ENCODE measurements at regions not wholly inside any gene's neighbourhood (a gene's known extent, or its start where the extent isn't known, plus 50 kb on each side); places are given as distances from the start of the nearest gene placed in this dataset.

GRCh38 chr13:46992383-46992952 is 95.6 kb upstream of the HTR2A start:
- DNase-seq (no peak), ATAC-seq (no peak)
- intact Hi-C loops (cut with DNase I), result no loop called here
- H3K4me3 ChIP-seq, result no peak overlapping the region
- peaks cover 0 to 7% (median 0%) of the 10 kb centered on the region in 9 donors for H3K27me3 ChIP-seq
- H3K9me3 ChIP-seq, result no peaks in the 10 kb centered on the region
- no peak overlapping the region for H3K27ac ChIP-seq
- WGBS, 4 donors, result 68 to 78% (median 72%) methylated on average over 3 of the region's 3 CpGs
- no peaks in the 10 kb centered on the region for H3K36me3 ChIP-seq
- H3K4me1 ChIP-seq, result no peaks in the 10 kb centered on the region
- no peak for TF ChIP-seq POLR2A (IDR thresholded peaks at IDR 0.05)
- no peak for TF ChIP-seq CTCF (IDR thresholded peaks at IDR 0.05)

GRCh38 chr13:46983881-46984280 is 87.0 kb upstream of the HTR2A start:
- Histone ChIP-seq H3K4me1 (no peaks in the 10 kb centered on the region), H3K4me3 (no peak overlapping the region), H3K36me3 (no peaks in the 10 kb centered on the region), H3K27ac (no peak overlapping the region), H3K27me3 (no peaks in the 10 kb centered on the region), H3K9me3 (peaks cover 0 to 4% (median 0%) of the 10 kb centered on the region in 12 donors)
- 72 to 92% (median 83%) methylated on average over 1 of the region's 1 CpG for WGBS, 4 donors
- no peak for TF ChIP-seq POLR2A (IDR thresholded peaks at IDR 0.05)
- no peak for TF ChIP-seq CTCF (IDR thresholded peaks at IDR 0.05)
- ATAC-seq (no peak), DNase-seq (no peak)
- intact Hi-C loops (cut with DNase I), result no loop called here

GRCh38 chr13:46982856-46983582 is 86.2 kb upstream of the HTR2A start:
- H3K27me3 ChIP-seq, result no peaks in the 10 kb centered on the region
- intact Hi-C loops (cut with DNase I), result no loop called here
- WGBS, 4 donors, result 54 to 69% (median 64%) methylated on average over 3 of the region's 3 CpGs
- no peak overlapping the region for H3K27ac ChIP-seq
- no peak overlapping the region for H3K4me3 ChIP-seq
- no peak for DNase-seq
- H3K4me1 ChIP-seq, result no peaks in the 10 kb centered on the region
- H3K9me3 ChIP-seq, result peaks cover 0 to 4% (median 0%) of the 10 kb centered on the region in 12 donors
- no peak for ATAC-seq
- no peaks in the 10 kb centered on the region for H3K36me3 ChIP-seq
- no peak for TF ChIP-seq POLR2A (IDR thresholded peaks at IDR 0.05)

- no peak overlapping the region for H3K4me3 ChIP-seq
- no peaks in the 10 kb centered on the region for H3K4me1 ChIP-seq
- H3K9me3 ChIP-seq, result peaks cover 0 to 25% (median 15%) of the 10 kb centered on the region in 12 donors
- H3K27ac ChIP-seq, result no peak overlapping the region
- intact Hi-C loops (cut with DNase I), result loop anchor here in 5 of 10 donors (5.0 to 10.0 kb wide), 3 partner anchors 620 to 800 kb away; no protein-coding TSS in a partner anchor
- TF ChIP-seq POLR2A (IDR thresholded peaks at IDR 0.05), result no peak
- TF ChIP-seq CTCF (IDR thresholded peaks at IDR 0.05), result no peak
- no peaks in the 10 kb centered on the region for H3K36me3 ChIP-seq
- DNase-seq (no peak), ATAC-seq (no peak)
- no peaks in the 10 kb centered on the region for H3K27me3 ChIP-seq
Observed at GRCh38 chr13:46975173-46975572, 78.3 kb upstream of the HTR2A start.

All from heart left ventricle (tissue), 16 donors.